GM10266 (cell line): ENCODE measurements at regions not wholly inside any gene's neighbourhood (a gene's known extent, or its start where the extent isn't known, plus 50 kb on each side); places are given as distances from the start of the nearest gene placed in this dataset.
"Not testable (repeated sequence)": the region's sequence is repeated elsewhere in the genome, so short reads cannot be mapped to it uniquely, and the experiment has no call there.

Experiments used
- DNase-seq: peaks from one replicate; pipeline ENCODE4 v3.0.0; 2012; ENCODE audit errors: extremely low spot score
- TF ChIP-seq, protein P1 (sequence below): IDR thresholded peaks from 2 replicates; pipeline ENCODE4 v1.5.1; 2012; ENCODE audit warnings: mild to moderate bottlenecking, low read depth; ENCODE audit not compliant: control insufficient read depth, insufficient read depth; ENCODE audit errors: missing control alignments

DNA sequence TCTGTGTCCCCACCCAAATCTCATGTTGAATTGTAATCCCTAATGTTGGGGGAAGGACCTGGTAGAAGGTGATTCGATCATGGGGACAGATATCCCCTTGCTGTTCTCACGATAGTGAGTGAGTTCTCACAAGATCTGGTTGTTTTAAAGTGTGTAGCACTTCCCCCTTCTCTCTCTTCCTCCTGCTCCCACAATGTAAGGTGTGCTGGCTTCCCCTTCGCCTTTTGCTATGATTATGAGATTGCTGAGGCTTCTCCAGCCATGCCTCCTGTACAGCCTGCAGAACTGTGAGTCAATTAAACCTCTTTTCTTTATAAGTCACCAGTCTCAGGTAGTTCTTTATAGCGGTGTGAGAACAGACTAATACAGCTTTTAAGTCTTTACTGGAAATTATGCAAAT, 193.3 kb upstream of the RBBP8 start:
- DNase-seq, result no peak
- TF ChIP-seq, protein P1, sequence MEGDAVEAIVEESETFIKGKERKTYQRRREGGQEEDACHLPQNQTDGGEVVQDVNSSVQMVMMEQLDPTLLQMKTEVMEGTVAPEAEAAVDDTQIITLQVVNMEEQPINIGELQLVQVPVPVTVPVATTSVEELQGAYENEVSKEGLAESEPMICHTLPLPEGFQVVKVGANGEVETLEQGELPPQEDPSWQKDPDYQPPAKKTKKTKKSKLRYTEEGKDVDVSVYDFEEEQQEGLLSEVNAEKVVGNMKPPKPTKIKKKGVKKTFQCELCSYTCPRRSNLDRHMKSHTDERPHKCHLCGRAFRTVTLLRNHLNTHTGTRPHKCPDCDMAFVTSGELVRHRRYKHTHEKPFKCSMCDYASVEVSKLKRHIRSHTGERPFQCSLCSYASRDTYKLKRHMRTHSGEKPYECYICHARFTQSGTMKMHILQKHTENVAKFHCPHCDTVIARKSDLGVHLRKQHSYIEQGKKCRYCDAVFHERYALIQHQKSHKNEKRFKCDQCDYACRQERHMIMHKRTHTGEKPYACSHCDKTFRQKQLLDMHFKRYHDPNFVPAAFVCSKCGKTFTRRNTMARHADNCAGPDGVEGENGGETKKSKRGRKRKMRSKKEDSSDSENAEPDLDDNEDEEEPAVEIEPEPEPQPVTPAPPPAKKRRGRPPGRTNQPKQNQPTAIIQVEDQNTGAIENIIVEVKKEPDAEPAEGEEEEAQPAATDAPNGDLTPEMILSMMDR, result no peak

DNA sequence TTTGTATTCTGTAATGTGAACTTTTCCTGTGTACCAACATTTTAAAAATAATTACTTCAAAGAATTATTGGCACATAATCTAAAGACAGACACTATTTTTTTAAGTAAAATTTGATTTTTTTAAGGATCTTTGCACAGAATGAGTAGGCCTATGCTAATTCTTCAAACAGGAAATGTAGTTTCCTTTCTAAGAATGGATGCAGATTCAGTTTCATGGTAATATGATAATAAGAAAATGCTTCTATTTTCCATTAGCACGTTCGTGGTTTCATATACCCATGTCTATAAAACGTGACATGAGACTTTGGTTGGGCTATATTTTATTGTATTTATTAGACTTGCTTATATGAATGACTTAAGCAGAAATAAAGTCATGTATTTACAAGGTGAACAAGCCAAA, 191.8 kb upstream of the RBBP8 start:
- no peak for DNase-seq
- TF ChIP-seq, protein P1, result no peak

DNA sequence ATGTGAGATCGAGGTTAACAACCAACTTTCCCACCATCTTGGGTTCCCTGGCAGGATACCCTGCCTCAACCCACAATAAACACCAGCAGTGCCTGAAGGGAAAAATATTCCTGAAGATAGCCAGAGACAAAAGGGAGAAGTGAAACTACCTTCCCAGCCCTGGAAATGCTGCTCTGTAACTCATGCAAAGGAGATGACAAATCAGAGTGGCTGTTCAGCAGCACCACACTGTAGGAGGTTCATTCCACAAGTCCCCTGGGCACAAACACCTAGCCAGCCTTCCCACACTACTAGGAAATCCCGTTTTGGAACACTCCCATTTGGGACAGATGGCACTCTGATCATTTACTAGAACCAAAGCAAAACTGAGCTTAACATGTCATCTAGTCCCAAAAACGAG, 190.7 kb upstream of the RBBP8 start:
- DNase-seq, result no peak
- TF ChIP-seq, protein P1, result no peak

DNA sequence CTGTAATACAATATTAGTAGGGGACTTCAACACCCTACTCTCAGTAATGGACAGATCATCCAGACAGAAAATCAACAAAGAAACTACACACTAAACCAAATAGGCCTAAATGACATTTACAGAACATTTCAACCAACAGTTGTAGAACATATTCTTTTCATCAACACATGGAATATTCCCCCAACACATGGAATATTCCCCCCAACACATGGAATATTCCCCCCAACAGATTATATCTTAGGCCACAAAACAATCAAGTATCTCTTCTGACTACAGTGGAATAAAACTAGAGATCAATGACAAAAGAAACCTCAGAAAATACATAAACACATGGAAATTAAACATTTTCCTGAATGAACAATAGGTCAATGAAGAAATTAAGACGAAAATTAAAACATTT, 187.2 kb upstream of the RBBP8 start:
- DNase-seq, result no peak
- TF ChIP-seq, protein P1, result no peak

DNA sequence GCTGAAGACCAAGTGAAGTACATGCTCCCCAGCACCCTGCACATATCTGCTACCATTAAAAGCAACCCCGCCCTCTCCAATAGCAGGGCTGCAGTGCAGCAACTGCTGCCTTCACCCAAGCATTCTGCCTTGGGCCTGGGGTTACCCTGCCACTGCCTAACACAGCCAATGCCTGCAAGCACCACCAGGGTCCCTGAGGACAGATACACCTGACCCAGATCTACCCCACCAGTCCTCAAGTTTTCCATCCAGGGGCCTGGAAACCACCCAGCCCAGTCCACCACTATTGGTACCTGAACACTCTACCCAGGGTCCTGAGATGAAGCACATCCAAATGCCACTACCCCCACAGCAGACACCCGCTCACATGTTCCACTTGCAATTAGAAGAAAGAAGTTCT, 181.1 kb upstream of the RBBP8 start:
- TF ChIP-seq, protein P1, result no peak
- DNase-seq, result no peak

DNA sequence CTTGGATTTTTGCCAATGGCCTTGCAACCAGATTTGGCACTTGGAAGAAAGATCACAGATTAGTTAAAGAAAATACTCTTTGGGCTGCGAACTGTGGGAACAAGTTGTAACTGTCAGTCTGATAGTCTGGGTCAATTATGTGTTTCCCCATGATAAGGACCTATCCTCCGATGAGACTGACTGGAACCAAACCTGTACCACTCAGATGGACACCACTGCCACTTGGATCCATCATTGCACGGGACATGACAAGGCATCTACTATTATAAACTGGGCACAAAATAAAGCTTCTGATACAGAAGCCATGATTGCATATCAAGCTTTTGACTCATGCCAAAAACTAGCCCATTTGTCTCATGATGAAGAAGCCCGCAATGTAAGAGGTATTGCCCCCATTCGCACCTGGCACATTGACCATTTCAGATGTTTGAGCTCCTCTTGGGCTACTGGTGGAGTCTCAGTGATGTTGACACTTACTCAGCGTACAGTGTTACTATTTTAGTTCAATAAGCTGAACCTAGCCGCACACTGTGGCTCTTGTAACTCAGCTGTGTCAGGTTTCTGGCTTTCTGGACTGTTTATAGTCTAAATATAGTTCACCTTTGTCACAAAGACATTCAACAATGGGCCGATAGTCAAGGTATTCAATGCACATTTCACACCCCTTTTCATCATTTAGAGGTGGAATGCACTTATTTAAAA, 179.8 kb upstream of the RBBP8 start:
- TF ChIP-seq, protein P1, result no peak
- no peak for DNase-seq

DNA sequence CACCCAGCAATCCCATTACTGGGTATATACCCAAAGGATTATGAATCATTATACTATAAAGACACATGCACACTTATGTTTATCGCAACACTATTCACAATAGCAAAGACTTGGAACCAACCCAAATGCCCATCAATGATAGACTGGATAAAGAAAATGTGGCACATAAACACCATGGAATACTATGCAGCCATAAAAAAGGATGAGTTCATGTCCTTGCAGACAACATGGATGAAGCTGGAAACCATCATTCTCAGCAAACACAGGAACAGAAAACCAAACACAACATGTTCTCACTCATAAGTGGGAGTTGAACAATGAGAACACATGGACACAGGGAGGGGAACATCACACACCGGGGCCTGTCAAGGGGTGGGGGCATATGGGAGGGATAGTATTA, 169.1 kb upstream of the RBBP8 start:
- DNase-seq, result not testable (repeated sequence)

DNA sequence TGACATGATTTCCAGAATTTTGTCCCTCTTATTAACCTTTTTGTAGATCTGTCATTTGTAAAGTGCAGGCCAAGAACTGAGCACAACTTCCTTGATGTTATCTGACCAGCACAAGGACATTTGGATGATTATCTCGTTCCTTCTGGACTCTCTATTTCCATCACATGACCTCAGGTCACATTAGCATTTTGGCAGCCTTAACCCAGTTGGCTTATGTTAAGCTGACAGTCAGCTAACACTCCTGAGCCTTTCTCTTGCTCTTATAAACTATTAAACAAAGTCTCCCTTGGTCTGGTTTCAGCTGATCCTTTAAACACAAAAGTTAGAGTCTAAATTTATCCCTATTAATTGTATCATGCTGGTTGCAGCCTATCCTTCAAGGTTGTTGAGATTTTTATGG, 167.2 kb upstream of the RBBP8 start:
- TF ChIP-seq, protein P1, result no peak
- no peak for DNase-seq
